Stimulated activated memory B cell treated with anti-CD40 and anti-IgM and Interleukin-4, amounts not matched to agents 10 μg/mL and 1 μg/mL and 100 μg/mL, for 72 hours (primary cell): ENCODE measurements at regions not wholly inside any gene's neighbourhood (a gene's known extent, or its start where the extent isn't known, plus 50 kb on each side); places are given as distances from the start of the nearest gene placed in this dataset.
"Not testable (repeated sequence)": the region's sequence is repeated elsewhere in the genome, so short reads cannot be mapped to it uniquely, and the experiment has no call there.

ENCODE experiments used
- ATAC-seq: fragments of 150-1000 bp; cut with Tn5 transposase; 2 replicates; pipeline ENCODE4 v1.10.0; 2021
- H3K27ac Mint-ChIP-seq: one replicate; pipeline ENCODE4 v1.8.0; 2022; ENCODE audit warnings: mild to moderate bottlenecking, mixed read lengths
- H3K27me3 Mint-ChIP-seq: one replicate; pipeline ENCODE4 v1.8.0; 2022; ENCODE audit warnings: mixed read lengths
- H3K36me3 Mint-ChIP-seq: one replicate; pipeline ENCODE4 v1.8.0; 2022; ENCODE audit warnings: mixed read lengths
- H3K4me1 Mint-ChIP-seq: one replicate; pipeline ENCODE4 v1.8.0; 2022; ENCODE audit warnings: mixed read lengths
- H3K4me3 Mint-ChIP-seq: one replicate; pipeline ENCODE4 v1.8.0; 2022; ENCODE audit warnings: mild to moderate bottlenecking, moderate library complexity, mixed read lengths
- H3K9me3 Mint-ChIP-seq: one replicate; pipeline ENCODE4 v1.8.0; 2022; ENCODE audit warnings: mixed read lengths

- H3K27me3 Mint-ChIP-seq, result no peaks in the 10 kb centered on the region
Measured at GRCh38 chr2:207423886-207424285, 105.9 kb upstream of the CREB1 start.

DNA sequence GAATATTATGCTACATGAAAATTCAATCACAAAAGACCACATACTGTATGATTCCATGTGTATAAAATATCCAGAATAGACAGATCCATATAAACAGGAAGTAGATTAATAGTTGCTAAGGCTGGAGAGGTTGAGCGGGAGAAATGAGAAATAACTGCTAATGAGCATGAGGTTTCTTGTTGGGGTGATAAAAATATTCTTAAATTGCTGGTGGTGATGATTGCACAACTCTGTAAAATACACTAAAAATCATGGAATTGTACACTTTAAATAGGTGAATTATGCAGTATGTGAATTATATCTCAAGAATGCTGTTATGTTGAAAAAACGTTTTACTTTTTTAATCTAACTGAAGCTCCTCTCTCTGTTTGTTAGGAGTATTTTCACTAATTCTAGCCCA lies 101.8 kb upstream of the CREB1 start:
- no peak for ATAC-seq
- Mint-ChIP-seq H3K36me3 (peaks cover 9% of the 10 kb centered on the region), H3K9me3 (peaks cover 4% of the 10 kb centered on the region), H3K4me3 (no peak overlapping the region), H3K27me3 (no peaks in the 10 kb centered on the region), H3K4me1 (peaks cover 11% of the 10 kb centered on the region), H3K27ac (no peak overlapping the region)

More at GRCh38 chr2:207423886-207424285, 105.9 kb upstream of the CREB1 start:
- Mint-ChIP-seq H3K36me3 (peaks cover 10% of the 10 kb centered on the region), H3K4me3 (no peak overlapping the region), H3K9me3 (peaks cover 4% of the 10 kb centered on the region), H3K4me1 (peaks cover 11% of the 10 kb centered on the region), H3K27ac (peak overlapping the region; percentile 46)
- peak; percentile 99 for ATAC-seq

GRCh38 chr2:207428573-207428972 lies 101.2 kb upstream of the CREB1 start:
- peaks cover 4% of the 10 kb centered on the region for H3K36me3 Mint-ChIP-seq
- no peak overlapping the region for H3K4me3 Mint-ChIP-seq
- peaks cover 7% of the 10 kb centered on the region for H3K4me1 Mint-ChIP-seq
- no peak for ATAC-seq
- H3K9me3 Mint-ChIP-seq, result no peaks in the 10 kb centered on the region
- H3K27me3 Mint-ChIP-seq, result no peaks in the 10 kb centered on the region
- H3K27ac Mint-ChIP-seq, result no peak overlapping the region

DNA sequence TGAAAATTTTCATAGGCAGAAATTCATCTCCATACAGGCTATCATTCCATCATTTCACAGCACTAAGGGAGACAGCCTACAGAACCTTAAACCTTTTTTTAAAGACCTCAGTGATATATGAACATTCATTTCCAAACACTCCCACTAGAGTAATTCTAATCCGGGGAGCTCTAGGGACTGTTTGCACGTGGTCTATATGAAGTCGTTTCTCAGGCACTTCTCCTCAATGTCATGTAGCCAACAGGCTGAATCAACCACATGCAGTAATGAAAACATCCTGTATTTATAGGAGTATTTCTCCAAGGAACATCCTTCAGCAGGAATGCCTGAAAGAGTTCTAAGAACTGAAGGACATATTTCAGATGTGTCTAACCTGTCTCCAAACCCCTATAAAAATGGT lies 97.3 kb upstream of the CREB1 start:
- Mint-ChIP-seq H3K4me3 (no peak overlapping the region), H3K4me1 (no peaks in the 10 kb centered on the region), H3K27ac (no peak overlapping the region), H3K27me3 (no peaks in the 10 kb centered on the region), H3K9me3 (no peaks in the 10 kb centered on the region), H3K36me3 (no peaks in the 10 kb centered on the region)
- ATAC-seq, result no peak

DNA sequence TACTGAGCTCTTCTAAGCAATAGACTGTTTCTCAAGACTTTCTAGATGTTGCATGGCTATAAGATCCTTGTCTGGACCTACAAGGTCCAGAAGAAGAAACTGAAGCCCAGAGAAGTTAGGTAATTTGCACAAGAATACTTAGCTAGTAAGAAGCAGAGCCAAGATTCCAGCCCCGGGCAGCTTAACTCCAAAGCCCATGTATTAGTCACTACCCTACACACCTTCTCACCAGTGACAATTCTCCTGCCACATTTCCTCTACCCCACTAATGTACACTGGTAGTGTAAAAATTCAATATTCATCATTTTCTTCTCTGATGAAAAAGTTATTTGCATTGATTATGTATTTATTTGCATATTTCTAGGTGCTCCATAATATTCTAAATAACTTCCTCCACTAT lies 95.5 kb upstream of the CREB1 start:
- Mint-ChIP-seq H3K27ac (no peak overlapping the region), H3K4me3 (no peak overlapping the region)

GRCh38 chr2:207434899-207435465 lies 94.8 kb upstream of the CREB1 start:
- no peaks in the 10 kb centered on the region for H3K27me3 Mint-ChIP-seq
- no peak overlapping the region for H3K27ac Mint-ChIP-seq
- no peak overlapping the region for H3K4me3 Mint-ChIP-seq
- no peaks in the 10 kb centered on the region for H3K4me1 Mint-ChIP-seq
- no peaks in the 10 kb centered on the region for H3K9me3 Mint-ChIP-seq
- ATAC-seq, result no peak
- no peaks in the 10 kb centered on the region for H3K36me3 Mint-ChIP-seq

More for the DNA sequence above, 95.5 kb upstream of the CREB1 start:
- ATAC-seq, result no peak
- Mint-ChIP-seq H3K4me1 (no peaks in the 10 kb centered on the region), H3K27me3 (no peaks in the 10 kb centered on the region), H3K9me3 (no peaks in the 10 kb centered on the region), H3K36me3 (no peaks in the 10 kb centered on the region)

- Mint-ChIP-seq H3K27ac (no peak overlapping the region), H3K36me3 (no peaks in the 10 kb centered on the region), H3K9me3 (no peaks in the 10 kb centered on the region), H3K27me3 (no peaks in the 10 kb centered on the region), H3K4me3 (no peak overlapping the region), H3K4me1 (no peaks in the 10 kb centered on the region)
- no peak for ATAC-seq
Measured at GRCh38 chr2:207437136-207437523, 92.6 kb upstream of the CREB1 start.

DNA sequence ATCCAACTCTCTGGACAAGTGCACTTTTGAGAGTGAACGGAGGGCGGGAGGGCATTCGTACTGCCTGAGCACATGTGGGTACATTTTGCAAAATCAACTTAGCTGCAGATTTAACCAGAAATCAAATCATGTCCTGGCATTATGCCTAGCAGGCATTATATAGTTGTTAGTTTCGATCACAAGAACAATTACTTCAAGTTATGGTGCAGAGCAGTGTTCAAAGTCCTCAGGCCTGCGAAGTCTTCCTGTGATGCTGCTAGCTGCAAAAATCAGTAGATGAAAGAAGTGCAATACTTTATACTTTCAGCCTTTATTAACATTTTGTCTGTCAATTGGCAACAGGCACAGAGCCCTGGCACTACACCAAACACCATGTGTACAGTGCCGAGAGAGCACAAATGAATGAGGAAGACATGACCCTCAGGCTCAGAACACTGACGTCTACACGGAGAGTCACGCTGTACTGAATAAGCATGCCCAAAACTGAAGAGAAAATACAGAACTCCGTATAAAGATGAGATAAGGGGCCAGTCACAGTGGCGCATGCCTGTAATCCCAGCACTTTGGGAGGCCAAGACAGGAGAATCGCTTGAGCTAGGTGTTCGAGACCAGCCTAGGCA lies 92.1 kb upstream of the CREB1 start:
- Mint-ChIP-seq H3K36me3 (no peaks in the 10 kb centered on the region), H3K4me1 (no peaks in the 10 kb centered on the region), H3K27ac (no peak overlapping the region), H3K4me3 (no peak overlapping the region), H3K9me3 (no peaks in the 10 kb centered on the region), H3K27me3 (no peaks in the 10 kb centered on the region)
- ATAC-seq, result no peak

GRCh38 chr2:207438414-207439126 lies 91.2 kb upstream of the CREB1 start:
- Mint-ChIP-seq H3K4me3 (no peak overlapping the region), H3K9me3 (no peaks in the 10 kb centered on the region), H3K36me3 (no peaks in the 10 kb centered on the region), H3K4me1 (no peaks in the 10 kb centered on the region), H3K27me3 (no peaks in the 10 kb centered on the region), H3K27ac (no peak overlapping the region)
- ATAC-seq, result no peak

GRCh38 chr2:207439881-207440280 lies 89.9 kb upstream of the CREB1 start:
- not testable (repeated sequence) for H3K36me3 Mint-ChIP-seq, H3K27me3 Mint-ChIP-seq, H3K27ac Mint-ChIP-seq, H3K9me3 Mint-ChIP-seq, ATAC-seq, H3K4me1 Mint-ChIP-seq, H3K4me3 Mint-ChIP-seq

DNA sequence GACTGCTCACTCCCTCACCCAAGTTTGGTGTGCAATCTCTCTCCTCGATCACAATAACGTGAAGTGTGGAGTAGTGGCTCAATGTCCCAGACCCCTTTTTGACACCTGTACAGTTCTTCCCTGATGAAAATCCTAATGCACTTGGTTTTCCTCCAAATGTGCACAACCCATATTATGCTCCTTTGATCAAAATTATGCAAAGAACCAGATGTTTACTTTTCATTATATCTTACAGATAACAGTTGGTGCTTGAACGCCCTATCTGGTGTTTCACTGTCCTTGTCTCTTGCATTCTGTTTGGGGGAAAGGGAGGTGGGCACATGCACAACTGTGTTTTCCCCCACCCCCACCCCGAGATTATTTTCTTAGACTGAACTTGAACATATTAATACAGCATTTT lies 85.0 kb upstream of the CREB1 start:
- Mint-ChIP-seq H3K36me3 (peaks cover 5% of the 10 kb centered on the region), H3K4me1 (no peaks in the 10 kb centered on the region), H3K9me3 (no peaks in the 10 kb centered on the region), H3K4me3 (no peak overlapping the region), H3K27me3 (no peaks in the 10 kb centered on the region), H3K27ac (no peak overlapping the region)
- no peak for ATAC-seq

GRCh38 chr2:207446653-207447052 lies 83.1 kb upstream of the CREB1 start:
- Mint-ChIP-seq H3K36me3 (peaks cover 11% of the 10 kb centered on the region), H3K27me3 (no peaks in the 10 kb centered on the region), H3K27ac (no peak overlapping the region), H3K9me3 (no peaks in the 10 kb centered on the region), H3K4me1 (no peaks in the 10 kb centered on the region), H3K4me3 (no peak overlapping the region)
- ATAC-seq, result no peak

DNA sequence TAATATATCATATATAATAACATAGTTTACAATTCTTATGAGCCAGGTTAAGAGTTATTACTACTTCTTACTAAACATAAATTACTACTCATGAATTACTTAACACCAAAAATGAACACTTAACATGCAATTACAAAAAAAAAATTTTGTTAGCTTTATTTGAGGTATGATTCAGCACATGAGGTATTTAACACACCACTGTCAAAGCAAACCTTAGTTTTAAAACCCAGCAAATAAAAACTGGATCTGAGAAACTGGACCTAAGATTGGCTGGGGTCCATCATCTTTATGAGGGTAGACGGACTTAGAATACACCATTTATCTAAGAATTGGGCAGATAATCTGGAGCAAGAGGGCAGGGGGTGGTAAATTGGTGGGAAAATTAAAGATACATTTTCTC lies 81.8 kb upstream of the CREB1 start:
- Mint-ChIP-seq H3K4me1 (no peaks in the 10 kb centered on the region), H3K4me3 (no peak overlapping the region), H3K27ac (no peak overlapping the region), H3K36me3 (peaks cover 11% of the 10 kb centered on the region), H3K27me3 (no peaks in the 10 kb centered on the region), H3K9me3 (no peaks in the 10 kb centered on the region)
- no peak for ATAC-seq

- Mint-ChIP-seq H3K27me3 (no peaks in the 10 kb centered on the region), H3K36me3 (peaks cover 17% of the 10 kb centered on the region), H3K27ac (no peak overlapping the region), H3K9me3 (no peaks in the 10 kb centered on the region), H3K4me1 (no peaks in the 10 kb centered on the region), H3K4me3 (no peak overlapping the region)
- no peak for ATAC-seq
Measured at GRCh38 chr2:207449642-207450165, 80.1 kb upstream of the CREB1 start.

DNA sequence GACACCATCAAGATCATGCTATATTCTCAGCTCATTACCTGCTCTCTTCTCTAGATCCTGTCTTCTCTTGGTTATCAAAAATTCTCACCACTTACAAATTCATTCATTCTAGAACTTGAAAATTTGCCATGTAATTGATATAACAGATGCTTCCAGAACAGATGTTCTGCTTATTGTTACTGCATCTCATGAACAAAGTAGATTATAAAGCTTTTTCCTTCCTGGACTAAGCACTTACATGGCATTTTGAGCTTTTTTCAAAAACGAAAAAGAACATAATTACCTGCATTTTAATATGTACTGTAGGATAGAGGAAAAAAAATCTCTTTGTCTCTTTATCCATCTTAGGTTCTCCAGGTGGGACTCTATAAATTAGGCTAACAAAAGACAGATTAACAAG lies 79.6 kb upstream of the CREB1 start:
- ATAC-seq, result no peak
- Mint-ChIP-seq H3K27me3 (no peaks in the 10 kb centered on the region), H3K27ac (no peak overlapping the region), H3K36me3 (peaks cover 17% of the 10 kb centered on the region), H3K9me3 (no peaks in the 10 kb centered on the region), H3K4me1 (no peaks in the 10 kb centered on the region), H3K4me3 (no peak overlapping the region)

DNA sequence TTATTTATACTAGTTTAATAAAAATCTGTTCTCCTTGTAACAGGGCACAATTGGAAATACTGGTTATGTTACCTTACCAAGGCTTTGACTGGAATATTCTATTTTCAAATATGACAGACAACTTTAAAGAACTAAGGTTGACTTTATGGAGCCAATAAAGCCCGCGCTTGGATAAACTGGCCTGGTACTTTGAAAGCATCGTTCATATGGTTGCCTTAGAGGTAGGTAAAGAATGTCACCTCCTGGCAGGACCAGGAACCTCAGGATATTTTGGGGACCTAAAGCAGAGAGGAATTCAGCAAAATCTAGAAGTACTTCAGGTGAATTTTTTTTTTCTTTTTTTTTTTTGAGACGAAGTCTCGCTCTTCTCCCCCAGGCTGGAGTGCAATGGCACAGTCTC lies 71.2 kb upstream of the CREB1 start:
- Mint-ChIP-seq H3K27ac (no peak overlapping the region), H3K27me3 (no peaks in the 10 kb centered on the region), H3K4me3 (no peak overlapping the region), H3K36me3 (peaks cover 10% of the 10 kb centered on the region), H3K4me1 (peaks cover 13% of the 10 kb centered on the region), H3K9me3 (no peaks in the 10 kb centered on the region)
- no peak for ATAC-seq
